Type B pancreatic cell (in vitro differentiated cells): ENCODE measurements at regions not wholly inside any gene's neighbourhood (a gene's known extent, or its start where the extent isn't known, plus 50 kb on each side); places are given as distances from the start of the nearest gene placed in this dataset.

ENCODE experiments used
- DNase-seq: peaks from one replicate; pipeline ENCODE4 v3.0.0; 2021; ENCODE audit warnings: mixed read lengths; ENCODE audit not compliant: unreplicated experiment; ENCODE audit errors: extremely low spot score
- H3K27ac Mint-ChIP-seq: 2 replicates; pipeline ENCODE4 v1.8.0; 2021; ENCODE audit warnings: mild to moderate bottlenecking, mixed read lengths
- H3K27me3 Mint-ChIP-seq: 2 replicates; pipeline ENCODE4 v1.8.0; 2021; ENCODE audit warnings: mixed read lengths
- H3K36me3 Mint-ChIP-seq: 2 replicates; pipeline ENCODE4 v1.8.0; 2021; ENCODE audit warnings: mixed read lengths
- H3K4me1 Mint-ChIP-seq: one replicate; pipeline ENCODE4 v1.8.0; 2021; ENCODE audit warnings: mixed read lengths; ENCODE audit not compliant: unreplicated experiment
- H3K4me3 Mint-ChIP-seq: 2 replicates; pipeline ENCODE4 v1.8.0; 2021; ENCODE audit warnings: mild to moderate bottlenecking, mixed read lengths
- H3K9me3 Mint-ChIP-seq: 2 replicates; pipeline ENCODE4 v1.8.0; 2021; ENCODE audit warnings: mixed read lengths
- TF ChIP-seq, protein P1 (sequence below): fragments of 200-600 bp; sonication (generic); conservative IDR thresholded peaks from 2 replicates; pipeline ENCODE4 v1.5.0; 2021; ENCODE audit warnings: antibody characterized with exemption, mild to moderate bottlenecking

DNA sequence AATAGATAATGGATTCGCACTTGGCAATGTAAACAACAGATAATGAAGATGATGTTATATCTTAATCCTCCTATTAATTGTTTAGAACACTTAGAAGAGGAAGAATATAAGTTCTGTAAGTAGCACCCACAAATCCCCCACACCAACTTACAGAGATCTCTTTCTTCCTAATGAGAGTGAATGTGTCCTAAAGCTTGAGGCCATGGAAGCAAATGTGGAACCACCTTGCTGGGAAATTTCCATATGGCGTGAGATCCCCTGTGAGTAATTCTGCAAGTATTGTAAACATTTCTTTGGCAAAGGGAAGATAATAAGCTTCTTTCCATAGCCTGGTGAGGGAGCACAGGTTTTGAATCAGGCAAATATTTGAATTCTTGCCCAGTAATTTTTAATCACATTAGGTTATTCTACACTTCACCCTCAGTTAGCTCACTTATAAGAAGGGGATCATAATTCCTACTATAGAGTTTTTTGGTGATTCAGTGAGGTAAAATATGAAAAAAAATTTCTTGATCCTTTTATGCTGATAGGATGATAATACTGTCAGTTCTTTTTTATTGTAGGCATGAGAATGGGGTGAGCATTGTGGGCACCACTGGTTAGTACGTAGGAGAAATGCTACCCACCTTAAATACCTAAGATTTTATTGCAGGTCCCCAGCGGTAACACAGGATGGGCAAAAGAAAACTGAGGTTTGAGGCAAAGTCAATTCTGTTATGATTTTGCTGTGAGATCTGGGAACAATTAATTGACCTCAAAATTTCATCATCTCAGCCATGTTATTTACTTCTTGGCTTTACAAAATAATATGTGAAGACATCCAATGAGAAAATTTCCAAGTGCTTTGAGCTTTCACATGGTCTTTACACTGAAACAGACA lies 574.8 kb downstream of the PSAT1 start:
- Mint-ChIP-seq H3K27ac (no peak overlapping the region), H3K36me3 (no peaks in the 10 kb centered on the region), H3K27me3 (peaks cover 26% of the 10 kb centered on the region), H3K4me1 (no peaks in the 10 kb centered on the region), H3K4me3 (no peak overlapping the region), H3K9me3 (no peaks in the 10 kb centered on the region)
- DNase-seq: no peak
- TF ChIP-seq, protein P1, sequence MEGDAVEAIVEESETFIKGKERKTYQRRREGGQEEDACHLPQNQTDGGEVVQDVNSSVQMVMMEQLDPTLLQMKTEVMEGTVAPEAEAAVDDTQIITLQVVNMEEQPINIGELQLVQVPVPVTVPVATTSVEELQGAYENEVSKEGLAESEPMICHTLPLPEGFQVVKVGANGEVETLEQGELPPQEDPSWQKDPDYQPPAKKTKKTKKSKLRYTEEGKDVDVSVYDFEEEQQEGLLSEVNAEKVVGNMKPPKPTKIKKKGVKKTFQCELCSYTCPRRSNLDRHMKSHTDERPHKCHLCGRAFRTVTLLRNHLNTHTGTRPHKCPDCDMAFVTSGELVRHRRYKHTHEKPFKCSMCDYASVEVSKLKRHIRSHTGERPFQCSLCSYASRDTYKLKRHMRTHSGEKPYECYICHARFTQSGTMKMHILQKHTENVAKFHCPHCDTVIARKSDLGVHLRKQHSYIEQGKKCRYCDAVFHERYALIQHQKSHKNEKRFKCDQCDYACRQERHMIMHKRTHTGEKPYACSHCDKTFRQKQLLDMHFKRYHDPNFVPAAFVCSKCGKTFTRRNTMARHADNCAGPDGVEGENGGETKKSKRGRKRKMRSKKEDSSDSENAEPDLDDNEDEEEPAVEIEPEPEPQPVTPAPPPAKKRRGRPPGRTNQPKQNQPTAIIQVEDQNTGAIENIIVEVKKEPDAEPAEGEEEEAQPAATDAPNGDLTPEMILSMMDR: no peak

DNA sequence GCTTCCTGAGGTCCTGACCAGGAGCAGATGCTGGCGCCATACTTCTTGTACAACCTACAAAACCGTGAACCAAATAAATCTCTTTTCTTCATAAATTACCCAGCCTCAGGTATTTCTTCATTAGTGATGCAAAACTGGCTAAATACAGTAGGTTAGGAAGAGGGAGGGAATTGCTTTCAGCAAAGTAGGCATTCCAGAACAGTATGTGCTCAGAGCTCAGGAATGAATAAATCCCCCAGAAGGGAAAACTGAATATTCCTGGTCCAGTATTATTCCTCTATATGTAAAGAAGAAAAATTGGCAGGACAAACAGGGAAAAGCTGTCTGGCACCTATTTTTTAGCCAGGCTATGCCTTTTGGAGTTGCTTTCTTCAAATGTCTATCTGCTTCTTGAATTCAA lies 577.1 kb downstream of the PSAT1 start:
- Mint-ChIP-seq H3K27me3 (peaks cover 21% of the 10 kb centered on the region), H3K4me1 (no peaks in the 10 kb centered on the region), H3K9me3 (no peaks in the 10 kb centered on the region), H3K4me3 (no peak overlapping the region), H3K36me3 (no peaks in the 10 kb centered on the region), H3K27ac (no peak overlapping the region)
- DNase-seq: no peak
- TF ChIP-seq, protein P1: no peak

DNA sequence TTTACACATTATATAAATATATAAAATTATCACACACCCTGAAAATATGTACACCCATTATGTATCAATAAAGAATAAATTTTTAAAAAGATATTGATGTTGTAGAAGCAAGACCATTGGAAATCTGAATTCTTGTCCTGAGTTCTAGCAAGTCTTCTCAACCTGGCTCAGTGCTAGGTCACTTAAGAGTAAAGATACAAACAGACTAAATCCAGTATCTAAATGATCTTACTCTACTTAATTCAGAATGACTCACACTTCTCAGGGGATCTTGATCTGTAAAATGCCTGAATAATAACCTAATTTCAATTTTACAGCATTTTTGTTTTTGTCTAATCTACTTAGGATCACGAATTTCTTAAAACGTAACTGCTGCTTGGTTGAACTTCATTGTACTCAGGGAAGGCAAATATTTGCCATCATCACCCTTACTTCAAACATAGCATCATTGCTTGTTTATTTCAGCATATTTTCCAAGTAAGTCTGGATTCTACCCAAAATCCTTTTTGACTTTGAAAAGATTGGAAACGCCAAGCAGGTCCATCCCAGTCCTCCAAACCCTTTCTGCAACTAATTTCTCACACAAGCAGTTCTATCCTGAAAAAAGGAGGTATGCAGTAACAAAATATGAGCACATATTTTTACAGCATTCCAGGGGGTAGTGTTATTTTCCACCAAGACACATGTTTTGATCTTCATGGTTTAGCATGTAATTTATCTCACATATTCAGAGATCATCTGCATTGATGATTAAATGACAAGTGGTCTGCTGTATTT lies 582.6 kb downstream of the PSAT1 start:
- Mint-ChIP-seq H3K27ac (no peak overlapping the region), H3K36me3 (no peaks in the 10 kb centered on the region), H3K27me3 (peaks cover 6% of the 10 kb centered on the region), H3K9me3 (no peaks in the 10 kb centered on the region), H3K4me1 (no peaks in the 10 kb centered on the region), H3K4me3 (no peak overlapping the region)
- no peak for DNase-seq
- TF ChIP-seq, protein P1: no peak

DNA sequence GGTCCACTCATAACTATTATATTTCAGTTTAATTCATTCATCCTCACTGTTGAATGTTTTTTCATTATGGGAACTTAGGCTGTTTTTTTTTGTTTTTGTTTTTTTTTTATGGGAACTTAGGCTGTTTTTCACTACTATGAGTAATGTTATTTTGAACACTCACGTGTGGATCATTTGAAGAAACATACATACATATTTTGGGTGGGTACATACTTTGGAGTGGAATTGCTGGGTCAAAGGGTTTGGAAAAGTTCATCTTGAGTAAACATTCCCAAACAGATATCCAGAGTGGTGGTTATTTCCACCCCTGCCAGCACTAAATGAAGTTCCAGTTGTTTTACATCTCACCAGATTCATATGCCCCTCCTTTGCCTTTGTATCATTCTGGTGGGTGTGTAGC lies 584.4 kb downstream of the PSAT1 start:
- DNase-seq: no peak

DNA sequence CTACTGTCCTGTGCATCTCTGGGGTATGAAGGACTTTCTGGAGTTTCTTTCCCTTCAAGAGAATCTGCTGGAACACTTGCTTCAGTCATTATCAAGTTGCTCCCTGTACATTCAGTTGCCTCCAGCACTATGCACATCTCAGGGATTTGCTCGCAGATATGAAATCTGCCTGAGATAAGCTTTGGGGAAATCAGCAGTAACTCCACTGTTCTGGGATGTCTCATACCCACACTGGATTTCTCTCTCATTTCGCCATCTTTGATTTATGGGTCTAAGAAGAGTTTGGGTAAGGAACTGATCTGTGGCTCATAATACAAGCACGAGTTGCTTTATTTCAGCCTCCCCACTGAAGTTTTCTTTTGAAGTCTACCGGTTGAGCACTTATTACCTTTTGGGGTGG lies 585.6 kb downstream of the PSAT1 start:
- Mint-ChIP-seq H3K36me3 (no peaks in the 10 kb centered on the region), H3K9me3 (no peaks in the 10 kb centered on the region), H3K27me3 (peaks cover 6% of the 10 kb centered on the region), H3K27ac (no peak overlapping the region), H3K4me1 (no peaks in the 10 kb centered on the region), H3K4me3 (no peak overlapping the region)
- DNase-seq: no peak
- TF ChIP-seq, protein P1: no peak

More for the DNA sequence above, 584.4 kb downstream of the PSAT1 start:
- no peak overlapping the region for H3K4me3 Mint-ChIP-seq
- no peaks in the 10 kb centered on the region for H3K9me3 Mint-ChIP-seq
- no peaks in the 10 kb centered on the region for H3K36me3 Mint-ChIP-seq
- TF ChIP-seq, protein P1: no peak
- no peak overlapping the region for H3K27ac Mint-ChIP-seq
- no peaks in the 10 kb centered on the region for H3K4me1 Mint-ChIP-seq
- peaks cover 6% of the 10 kb centered on the region for H3K27me3 Mint-ChIP-seq
